Fibroblast of skin of back (primary cell): ENCODE measurements at regions not wholly inside any gene's neighbourhood (a gene's known extent, or its start where the extent isn't known, plus 50 kb on each side); places are given as distances from the start of the nearest gene placed in this dataset.
"Not testable (repeated sequence)": the region's sequence is repeated elsewhere in the genome, so short reads cannot be mapped to it uniquely, and the experiment has no call there.

ENCODE experiments used
- DNase-seq: peaks from one replicate; pipeline ENCODE4 v3.0.0-alpha.2; 2013

DNA sequence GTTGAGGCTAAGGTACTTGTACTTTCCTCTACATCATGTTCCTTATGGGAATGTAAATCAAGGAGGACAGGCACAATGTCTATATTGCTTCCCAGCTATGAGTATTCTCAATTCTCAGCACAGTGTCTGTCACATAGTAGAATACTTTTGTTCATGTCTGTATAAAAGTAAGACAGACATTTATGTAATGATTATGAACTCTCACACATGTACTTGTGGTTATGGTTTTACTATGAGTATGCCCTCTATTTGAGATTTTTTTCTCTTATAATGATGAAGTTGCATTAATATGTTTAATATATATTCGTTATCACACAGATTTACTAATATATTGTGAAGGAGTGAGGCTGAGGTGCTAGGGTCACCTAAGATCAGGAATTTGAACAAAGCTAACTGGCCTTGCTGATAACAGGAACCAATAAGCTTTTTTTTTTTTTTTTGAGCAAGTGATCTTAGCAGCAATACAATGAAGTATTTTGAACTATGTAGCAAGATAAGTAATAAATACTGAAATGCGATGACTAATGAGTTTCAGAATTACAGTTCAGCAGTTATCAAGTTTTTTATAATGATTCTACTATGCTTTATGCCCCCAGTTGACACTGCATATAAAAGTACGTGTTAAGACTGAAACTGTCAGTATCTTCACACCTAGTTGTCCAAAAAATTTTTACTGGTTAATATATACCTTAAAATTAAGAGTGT is 623.1 kb downstream of the HTR1B start:
- DNase-seq, result no peak

DNA sequence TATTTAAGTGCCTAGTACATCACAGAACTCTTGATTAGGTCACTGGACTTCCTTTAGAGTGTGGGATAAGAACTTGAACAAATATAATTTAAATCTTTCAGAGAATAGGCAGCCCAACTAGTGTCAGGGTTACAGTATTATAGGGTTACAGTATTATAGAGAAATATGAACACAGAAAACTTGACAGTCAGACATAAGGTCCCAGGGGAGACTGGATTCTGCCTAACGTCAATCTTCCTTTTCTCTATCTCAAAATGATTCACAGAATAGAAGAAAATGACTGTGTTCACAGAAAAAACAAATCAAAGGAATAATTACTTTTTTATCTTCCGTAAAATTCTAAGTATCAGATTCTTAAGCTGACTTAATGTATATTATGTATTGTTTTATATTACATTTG is 623.8 kb downstream of the HTR1B start:
- DNase-seq, result no peak

DNA sequence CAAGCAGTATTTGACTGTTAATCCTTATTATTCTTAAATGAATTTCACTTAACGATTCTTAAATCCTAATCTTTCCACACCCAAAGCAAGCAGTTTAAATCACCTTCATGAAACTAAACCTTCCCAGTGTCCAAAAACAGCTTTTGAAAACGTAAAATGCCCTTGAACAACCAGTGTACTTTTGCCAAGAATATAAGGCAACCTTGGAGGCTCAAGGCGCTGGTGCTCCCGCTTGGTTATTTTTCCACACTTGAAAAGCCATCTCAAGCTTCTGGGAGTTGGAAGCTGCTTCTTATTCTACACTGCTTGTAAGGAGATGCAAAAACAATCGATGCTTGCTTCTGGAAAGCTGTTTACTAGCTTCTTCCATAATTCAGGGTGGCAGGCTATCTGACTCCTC is 625.7 kb downstream of the HTR1B start:
- DNase-seq, result no peak

DNA sequence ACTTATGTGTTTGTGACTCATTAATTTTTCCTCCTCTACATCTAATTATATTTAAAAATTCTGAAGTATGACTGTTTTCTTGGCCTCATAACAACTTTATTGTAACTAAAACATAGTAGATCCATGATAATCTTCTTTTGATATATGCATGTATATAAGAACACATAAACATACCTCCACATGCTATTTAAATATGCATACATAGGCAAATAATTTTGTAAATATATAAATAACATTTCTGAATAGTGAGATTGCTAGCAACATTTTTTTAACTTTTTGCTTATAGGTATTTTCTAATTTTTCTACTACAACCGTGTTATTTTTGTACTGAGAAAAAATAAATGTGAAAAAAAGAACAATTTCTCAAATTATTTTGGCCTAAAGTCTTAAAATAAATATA is 627.6 kb downstream of the HTR1B start:
- no peak for DNase-seq

DNA sequence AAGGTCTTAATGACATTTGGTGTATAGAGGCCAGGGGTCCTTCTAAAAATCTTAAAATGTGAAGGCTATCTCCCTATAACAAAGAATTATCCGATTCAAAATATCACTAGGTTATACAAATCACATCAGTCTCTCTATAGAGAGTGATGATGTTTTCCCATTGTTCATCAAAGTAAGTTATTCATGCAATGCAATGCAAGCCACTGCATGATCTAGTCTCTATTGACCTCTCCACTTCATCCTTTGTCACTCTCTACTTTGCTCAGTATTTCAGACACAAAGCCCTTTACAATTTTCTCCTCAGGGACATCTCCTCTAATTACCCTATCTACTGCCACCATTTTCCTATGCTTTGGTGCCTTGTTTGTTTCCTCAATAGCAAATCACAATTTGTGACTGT is 628.0 kb downstream of the HTR1B start:
- DNase-seq, result no peak

DNA sequence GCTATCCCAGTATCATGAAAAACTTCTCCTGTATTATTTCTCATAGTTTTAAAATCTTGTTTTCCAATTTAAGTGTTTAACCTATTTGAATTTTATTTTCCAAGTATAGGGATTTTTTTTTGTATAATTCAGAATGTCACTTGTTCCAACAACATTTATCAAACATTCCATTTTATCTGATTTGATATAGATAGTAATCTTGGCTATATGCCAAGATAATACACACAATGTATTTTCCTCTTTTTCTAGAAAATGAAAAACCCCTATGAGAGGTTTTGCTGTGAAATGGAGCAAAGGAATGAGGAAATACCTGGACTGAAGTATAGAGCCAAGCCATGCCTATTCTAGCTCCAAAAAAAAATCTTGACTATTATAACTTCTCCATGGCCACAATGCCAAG is 628.9 kb downstream of the HTR1B start:
- no peak for DNase-seq

DNA sequence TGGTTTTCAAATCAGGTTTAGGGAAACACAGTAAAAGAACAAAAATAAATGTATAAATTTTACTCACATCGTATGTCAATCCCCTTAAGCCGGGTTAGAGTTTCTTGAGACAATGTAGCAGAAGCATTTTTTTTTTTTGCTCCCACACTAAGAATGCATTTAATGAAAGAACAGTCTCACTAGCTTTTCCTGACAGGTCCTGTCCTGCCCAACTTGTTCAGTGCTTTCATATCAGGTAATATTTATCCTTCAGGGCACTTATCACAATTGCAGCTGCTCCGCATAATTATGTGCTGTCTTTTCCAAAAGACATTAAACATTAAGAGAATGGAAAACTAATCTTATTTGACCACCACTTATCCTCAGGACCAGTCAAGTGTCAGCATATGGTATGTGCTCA is 632.0 kb downstream of the HTR1B start:
- no peak for DNase-seq

DNA sequence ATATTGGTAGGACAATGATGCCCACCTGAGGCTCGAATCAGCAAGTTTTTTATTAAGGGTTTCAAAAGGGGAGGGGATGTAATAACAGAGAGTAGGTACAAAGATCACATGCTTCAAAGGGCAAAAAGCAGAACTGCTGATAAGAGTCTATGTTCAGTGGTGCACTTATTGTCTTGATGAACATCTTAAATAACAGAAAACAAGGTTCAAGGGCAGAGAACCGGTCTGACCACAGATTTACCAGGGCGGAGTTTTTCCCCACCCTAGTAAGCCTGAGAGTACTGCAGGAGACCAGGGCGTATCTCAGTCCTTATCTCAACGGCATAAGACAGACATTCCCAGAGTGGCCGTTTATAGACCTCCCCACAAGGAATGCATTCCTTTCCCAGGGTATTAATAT is 639.7 kb downstream of the HTR1B start:
- not testable (repeated sequence) for DNase-seq

DNA sequence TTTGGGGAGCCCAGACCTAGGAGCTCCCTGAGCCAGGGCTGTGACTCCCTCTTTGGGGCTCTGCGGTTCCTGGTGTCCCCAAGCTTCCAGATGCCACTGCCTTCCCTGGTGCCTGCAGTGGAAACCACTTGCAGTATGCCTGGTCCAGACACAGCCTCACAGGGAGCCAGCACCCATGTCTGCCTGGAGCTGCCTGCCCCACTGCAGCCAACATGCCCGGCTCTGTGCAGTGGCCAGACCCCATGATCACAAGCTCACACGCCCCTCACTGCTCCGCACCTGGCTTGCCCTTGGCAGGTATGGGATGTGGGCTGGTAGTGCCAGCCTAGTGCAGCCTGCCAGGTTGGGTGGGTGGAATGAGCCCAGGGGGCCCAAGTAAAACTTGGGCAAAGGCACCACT is 644.8 kb downstream of the HTR1B start:
- no peak for DNase-seq

DNA sequence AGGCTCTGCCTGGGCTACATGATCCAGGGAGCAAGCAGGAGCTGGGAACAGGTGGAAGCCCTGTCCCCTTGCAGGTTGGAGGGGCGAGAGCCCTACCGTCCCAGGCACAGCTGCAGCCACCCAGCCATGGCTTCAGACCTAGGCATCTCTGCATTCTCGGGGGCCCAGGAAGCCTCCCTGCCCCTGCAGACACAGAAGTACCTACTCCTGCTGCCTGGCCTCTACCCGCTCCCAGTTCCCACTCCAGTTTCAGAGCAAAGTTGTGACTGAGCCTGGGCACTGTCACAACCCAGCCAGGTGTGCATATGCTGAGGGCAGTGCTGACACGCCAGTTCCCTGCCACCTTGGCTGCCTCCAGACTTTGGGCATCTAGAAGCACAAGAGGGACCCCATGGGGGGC is 645.9 kb downstream of the HTR1B start:
- DNase-seq, result no peak

DNA sequence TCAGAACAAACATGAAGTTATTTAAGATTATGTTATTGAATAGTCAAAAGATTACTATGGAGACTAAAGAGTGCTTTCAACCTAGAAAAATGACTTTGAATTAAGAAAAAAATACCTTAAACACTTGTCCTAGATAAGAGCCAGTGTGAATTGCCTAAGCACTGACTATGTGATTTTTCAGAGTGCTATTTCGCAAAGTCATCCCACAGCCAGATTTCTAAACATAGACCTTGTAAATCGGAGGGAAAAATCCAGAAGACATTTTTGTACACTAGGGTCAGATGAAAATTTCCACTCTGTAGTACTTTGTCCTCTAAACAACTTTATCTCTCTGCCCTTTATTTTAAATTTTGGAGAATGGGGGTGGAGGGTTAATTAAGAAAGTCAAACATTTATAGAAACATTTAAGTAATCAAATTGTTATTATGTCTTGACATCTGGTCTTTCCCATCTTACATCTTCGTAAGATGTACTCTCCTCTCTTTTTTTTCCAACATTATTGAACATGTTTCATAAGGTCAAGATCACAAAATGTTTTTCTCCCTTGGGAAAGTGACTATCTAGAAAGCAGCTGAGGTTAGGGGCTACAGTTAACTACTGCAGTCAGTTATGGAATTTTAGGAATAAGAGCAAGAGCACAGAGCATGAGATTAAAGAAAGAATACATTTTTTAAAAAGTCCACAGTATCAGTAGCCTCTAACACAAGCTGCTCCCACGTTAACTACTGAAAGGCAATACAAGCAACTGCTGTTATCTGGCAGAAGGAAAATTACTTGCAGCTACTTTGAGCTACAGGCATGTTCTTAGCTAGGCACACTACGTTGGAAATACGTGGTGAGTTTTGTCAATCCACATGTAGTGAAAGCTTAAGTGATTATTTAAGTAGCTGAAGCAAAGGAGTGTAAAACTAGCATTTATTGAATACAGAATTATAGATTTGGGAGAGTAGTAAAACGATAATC is 648.5 kb downstream of the HTR1B start:
- DNase-seq, result no peak

DNA sequence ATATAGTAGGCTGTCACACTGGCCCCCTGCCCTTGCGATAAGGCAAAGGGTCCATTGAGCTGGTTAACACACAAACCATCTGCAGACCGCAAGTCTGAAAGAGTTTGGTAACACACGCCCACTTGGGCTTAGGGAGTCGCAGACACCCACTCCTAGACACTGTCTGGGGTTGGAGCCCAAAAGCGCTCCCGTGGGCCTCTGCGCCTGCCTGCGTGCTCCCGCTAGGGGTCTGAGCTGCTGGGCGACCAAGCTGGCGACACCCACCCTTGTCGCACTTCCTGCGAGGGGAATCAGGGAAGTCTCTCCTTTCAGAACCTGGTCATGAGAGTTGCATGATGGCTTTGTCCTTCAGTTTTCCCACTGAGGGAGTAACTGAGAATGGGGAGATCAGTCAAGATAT is 653.0 kb downstream of the HTR1B start:
- DNase-seq, result no peak

DNA sequence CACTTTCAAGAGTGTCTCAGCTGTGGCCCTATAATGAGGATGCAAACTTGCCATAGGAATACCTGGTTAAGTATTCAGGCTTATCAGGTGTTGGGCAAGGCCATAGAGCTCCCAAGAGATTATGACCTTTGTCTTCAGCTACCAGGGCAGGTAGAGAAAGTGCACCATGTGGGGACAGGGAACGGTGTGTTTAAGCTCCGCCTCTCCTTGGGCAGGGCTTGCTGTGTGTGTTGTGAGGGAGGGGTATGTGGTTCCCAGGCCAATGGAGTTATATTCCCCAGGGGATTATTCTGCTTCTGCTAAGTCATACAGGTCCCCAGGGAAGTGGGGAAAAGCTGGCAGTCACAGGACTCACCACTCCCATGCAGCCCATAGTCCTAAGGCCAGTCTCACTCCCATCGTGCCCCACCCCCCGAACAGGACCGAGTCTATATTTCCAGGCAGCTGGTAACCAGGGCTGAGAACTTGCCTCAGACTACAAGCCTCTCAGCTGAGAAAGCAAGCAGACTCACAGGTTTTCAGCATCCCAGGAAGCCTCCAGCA is 660.2 kb downstream of the HTR1B start:
- no peak for DNase-seq

DNA sequence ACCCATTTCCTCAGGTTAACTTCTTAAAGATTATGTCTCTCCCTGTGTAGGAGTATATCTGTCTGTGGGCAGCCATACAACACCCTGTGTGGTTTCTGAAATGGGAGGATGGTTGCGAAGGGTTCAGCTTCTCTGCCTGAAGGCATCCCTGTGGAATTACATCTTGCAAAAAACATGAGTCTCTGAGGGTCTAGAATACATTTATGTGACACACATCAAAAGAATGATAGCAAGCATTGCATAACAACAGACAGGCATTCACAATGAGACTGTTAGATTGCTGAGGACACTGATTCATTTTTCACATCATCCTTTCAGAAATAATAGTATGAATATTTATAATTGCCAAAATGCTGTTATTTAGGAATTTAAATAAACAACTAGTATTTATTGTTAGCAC is 670.9 kb downstream of the HTR1B start:
- peak; percentile 54 for DNase-seq

DNA sequence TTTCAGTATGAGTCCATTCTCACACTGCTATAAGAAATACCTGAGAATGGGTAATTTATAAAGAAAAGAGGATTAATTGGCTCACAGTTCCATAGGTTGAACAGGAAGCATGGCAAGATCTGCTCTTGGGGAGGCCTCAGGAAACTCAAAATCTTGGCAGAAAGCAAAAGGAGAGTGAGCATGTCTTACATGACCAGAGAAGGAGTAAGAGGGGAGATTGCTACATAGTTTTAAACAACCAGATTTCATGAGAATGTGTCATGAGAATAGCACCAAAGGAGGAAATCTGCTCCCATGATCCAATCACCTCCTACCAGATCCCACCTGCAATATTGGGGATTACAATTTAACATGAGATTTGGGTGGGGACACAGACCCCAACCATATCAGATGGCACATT is 672.4 kb downstream of the HTR1B start:
- no peak for DNase-seq

DNA sequence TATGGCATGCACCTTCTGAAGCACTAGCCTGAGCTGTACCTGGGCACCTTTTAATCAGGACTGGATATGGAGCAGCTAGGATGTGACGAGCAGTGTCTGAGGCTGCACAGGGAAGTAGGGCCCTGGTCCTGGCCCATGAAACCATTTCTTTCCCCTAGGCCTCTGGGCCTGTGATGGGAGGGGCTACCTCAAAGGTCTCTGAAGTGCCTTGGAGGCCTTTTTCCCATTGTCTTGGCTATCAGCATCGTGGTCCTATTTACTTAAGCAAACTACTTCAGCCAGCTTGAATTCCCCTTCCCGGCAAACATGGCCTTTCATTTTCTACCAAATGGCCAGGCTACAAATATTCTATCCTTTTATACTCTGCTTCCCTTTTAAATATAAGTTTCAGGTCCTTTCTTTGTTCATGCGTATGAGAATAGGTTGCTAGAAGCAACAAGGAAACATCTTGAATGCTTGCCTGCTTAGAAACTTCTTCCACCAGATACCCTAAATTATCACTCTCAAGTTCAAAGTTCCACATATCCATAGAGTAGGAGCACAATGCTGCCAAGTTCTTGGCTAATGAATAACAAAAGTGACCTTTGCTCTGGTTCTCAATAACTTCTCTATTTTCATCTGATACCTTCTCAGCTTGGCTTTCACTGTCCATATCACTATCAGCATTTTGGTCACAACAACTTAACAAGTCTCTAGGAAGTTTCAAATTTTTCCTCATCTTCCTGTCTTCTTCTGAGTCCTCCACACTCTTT is 673.1 kb downstream of the HTR1B start:
- no peak for DNase-seq

DNA sequence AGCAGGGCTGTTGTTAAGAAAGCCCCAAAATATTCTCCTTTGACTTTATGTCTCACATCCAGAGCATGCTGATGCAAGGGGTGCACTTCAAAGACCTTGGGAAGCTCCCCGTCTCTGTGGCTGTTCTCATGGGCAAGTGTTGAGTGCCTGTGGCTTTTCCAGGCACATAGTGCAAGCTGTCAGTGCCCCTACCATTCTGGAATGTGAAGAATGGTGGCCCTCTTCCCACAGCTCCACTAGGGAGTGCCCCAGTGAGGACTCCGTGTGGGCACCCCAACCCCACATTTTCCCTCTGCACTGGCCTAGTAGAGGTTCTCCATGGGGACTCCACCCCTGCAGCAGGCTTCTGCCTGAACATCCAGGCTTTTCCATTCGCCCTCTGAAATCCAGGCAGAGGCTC is 673.7 kb downstream of the HTR1B start:
- DNase-seq, result no peak

DNA sequence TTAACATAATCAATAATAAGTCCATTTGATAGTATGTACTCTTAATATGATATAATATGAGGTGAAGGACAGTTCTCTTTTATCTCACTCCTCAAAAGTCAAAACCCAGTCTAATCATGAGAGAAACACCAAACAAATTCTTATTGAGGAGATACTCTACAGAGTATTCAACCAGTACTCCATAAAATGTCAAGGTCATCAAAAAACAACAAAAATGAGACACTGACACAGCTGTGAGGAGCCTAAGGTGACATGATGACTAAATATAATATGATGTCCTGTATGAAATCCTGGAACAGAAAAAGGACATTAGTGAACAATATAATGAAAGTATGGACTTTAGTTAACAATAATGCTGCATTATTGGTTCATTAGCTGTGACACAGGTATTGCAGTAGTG is 675.1 kb downstream of the HTR1B start:
- DNase-seq, result no peak

DNA sequence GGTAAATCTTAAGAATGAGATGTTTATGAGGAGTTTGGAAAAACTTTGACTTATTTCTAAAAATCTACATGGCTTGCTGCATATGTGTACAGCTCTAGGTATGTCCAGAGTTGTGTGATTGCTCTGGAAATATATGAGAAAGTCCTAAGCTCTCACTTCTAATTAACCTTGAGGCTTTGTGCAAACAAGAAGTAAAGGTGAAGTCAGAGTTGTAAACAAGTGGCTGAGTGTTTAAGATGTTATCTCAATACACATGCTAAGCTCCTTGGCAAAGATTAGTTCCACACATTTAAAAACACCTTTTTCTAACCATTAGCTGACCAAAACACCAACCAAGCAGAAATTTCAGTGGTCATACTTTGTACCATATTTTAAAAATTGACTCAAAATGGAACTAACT is 684.2 kb downstream of the HTR1B start:
- no peak for DNase-seq

DNA sequence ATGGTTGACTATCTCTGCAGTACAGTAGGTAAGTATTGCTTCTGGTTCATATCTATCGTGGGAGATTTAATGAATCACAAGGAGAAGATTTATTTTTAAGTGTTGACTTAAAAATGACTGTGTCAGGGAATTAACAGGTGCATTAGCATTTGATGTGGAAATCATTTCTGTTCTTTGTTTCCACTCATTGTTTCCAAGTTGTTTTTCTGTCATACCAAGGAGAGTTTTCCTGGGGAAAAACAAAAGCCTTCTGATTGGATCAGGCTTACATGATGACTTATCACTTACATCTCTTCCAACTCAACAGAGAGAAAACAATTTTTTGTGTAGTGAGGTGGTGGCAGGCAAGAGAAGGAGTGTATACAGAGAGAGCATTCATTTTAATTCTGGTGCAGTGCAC is 686.4 kb downstream of the HTR1B start:
- DNase-seq, result no peak

DNA sequence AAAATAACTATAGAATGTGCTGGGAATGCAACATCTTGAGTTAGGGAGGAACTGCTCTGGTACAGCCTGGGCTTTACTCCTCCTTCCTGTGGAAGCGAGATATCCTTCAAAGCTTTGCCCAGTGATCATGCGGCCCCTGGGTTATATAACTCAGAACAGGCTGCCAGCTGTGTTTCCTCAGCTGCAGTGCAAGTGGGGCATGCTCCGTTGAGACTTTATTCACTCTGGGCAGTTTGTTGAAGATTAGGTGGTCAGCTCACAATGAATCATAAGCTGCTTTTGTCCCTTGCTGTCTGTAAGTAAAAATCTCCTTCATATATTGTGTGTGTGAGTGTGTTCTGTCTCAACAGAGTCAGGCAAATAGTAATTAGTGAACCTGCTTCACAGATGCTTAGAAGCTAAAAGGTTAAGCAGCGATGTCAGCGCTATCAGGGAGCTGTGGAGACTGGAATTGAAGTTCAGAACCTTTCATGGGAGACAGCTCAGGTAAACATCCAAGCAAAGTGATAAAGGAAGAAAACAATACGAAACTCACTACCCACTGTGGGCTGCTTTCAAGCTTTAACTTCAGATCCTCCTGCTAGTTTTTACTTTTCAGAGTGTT is 688.4 kb downstream of the HTR1B start:
- no peak for DNase-seq

DNA sequence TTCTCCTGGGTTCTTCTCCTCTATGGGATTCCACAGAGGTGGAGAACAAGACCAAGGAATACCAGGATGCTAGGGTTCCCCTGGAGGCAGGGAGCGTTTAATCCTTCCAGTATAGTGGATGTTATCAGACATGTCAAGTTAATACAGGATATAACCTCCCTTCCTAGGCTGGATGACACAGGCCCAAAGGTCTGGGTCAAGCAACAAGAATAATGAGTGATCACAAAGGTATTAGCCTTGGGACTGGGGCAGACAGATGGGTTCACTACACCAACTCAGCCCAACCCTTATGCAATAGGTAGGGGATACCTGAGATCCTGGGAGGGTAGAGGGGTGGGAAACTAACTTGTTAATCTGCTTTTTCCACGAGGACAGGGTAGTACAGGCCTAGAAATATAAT is 690.3 kb downstream of the HTR1B start:
- DNase-seq, result no peak
